Ishikawa (cell line): ENCODE measurements at regions not wholly inside any gene's neighbourhood (a gene's known extent, or its start where the extent isn't known, plus 50 kb on each side); places are given as distances from the start of the nearest gene placed in this dataset.

ENCODE experiments used
- CEBPB ChIP-seq: IDR thresholded peaks from 2 replicates; pipeline ENCODE4 v1.6.1; 2012
- CREB1 ChIP-seq: IDR thresholded peaks from 2 replicates; pipeline ENCODE4 v1.6.1; 2012; ENCODE audit warnings: low read depth
- EGR1 ChIP-seq: IDR thresholded peaks from 2 replicates; pipeline ENCODE4 v1.6.1; 2012
- EP300 ChIP-seq: IDR thresholded peaks from 2 replicates; pipeline ENCODE4 v1.6.1; 2012; ENCODE audit warnings: borderline replicate concordance
- FOXM1 ChIP-seq: IDR thresholded peaks from 2 replicates; pipeline ENCODE4 v1.6.1; 2012; ENCODE audit warnings: low read depth, borderline replicate concordance
- MAX ChIP-seq: IDR thresholded peaks from 2 replicates; pipeline ENCODE4 v1.6.1; 2012
- NFIC ChIP-seq: IDR thresholded peaks from 2 replicates; pipeline ENCODE4 v1.6.1; 2012
- RAD21 ChIP-seq: IDR thresholded peaks from 2 replicates; pipeline ENCODE4 v1.6.1; 2012; ENCODE audit warnings: low read depth
- REST ChIP-seq: IDR thresholded peaks from 2 replicates; pipeline ENCODE4 v1.6.1; 2012; ENCODE audit warnings: low read depth, mild to moderate bottlenecking
- TAF1 ChIP-seq: IDR thresholded peaks from 2 replicates; pipeline ENCODE4 v1.6.1; 2012; ENCODE audit warnings: low read depth, mild to moderate bottlenecking
- TCF12 ChIP-seq: IDR thresholded peaks from 2 replicates; pipeline ENCODE4 v1.6.1; 2012; ENCODE audit warnings: low read depth
- TEAD4 ChIP-seq: IDR thresholded peaks from 2 replicates; pipeline ENCODE4 v1.6.1; 2012
- USF1 ChIP-seq: IDR thresholded peaks from 2 replicates; pipeline ENCODE4 v1.6.1; 2012
- YY1 ChIP-seq: IDR thresholded peaks from 2 replicates; pipeline ENCODE4 v1.6.1; 2012; ENCODE audit warnings: low read depth
- ZBTB7A ChIP-seq: IDR thresholded peaks from 2 replicates; pipeline ENCODE4 v1.6.1; 2012; ENCODE audit warnings: low read depth

- TF ChIP-seq TAF1 (no peak), EP300 (no peak)
Observed at GRCh38 chr7:67764289-67764688, 767.7 kb downstream of the TYW1 start.

- TF ChIP-seq CEBPB (no peak), FOXM1 (no peak), TCF12 (no peak), REST (no peak)
Observed at GRCh38 chr7:67765481-67766175, 769.0 kb downstream of the TYW1 start.

DNA sequence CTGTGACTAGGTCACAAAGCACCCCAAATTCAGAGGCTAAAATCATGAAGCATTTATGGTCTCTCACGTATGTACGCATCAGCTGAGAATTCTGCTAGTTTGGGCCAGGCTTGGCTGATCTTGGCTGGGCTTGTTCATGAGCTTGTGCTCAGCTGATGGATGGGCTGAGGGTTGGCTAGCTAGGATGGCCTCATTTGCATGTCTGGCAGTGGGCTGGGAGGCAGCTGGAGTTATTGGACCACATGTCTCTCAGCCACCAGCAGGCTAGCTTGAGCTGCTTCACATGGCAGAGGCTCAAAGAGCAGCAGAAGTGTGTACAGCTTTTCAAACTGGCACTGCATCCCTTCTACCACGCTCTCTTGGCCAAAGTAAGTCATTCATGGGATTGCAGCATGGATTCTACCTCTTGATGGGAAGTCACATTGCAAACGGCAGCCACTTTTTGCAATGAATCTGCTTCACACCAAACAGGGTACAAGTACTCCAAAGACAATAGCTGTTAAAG lies 770.3 kb downstream of the TYW1 start:
- no peak for TF ChIP-seq TAF1
- no peak for TF ChIP-seq EP300
- TF ChIP-seq CREB1 = no peak
- no peak for TF ChIP-seq CEBPB
- TF ChIP-seq TCF12 = no peak
- no peak for TF ChIP-seq TEAD4
- no peak for TF ChIP-seq YY1
- no peak for TF ChIP-seq MAX
- no peak for TF ChIP-seq RAD21
- no peak for TF ChIP-seq ZBTB7A
- no peak for TF ChIP-seq EGR1
- TF ChIP-seq NFIC = no peak
- no peak for TF ChIP-seq REST
- TF ChIP-seq FOXM1 = no peak
- TF ChIP-seq USF1 = no peak

DNA sequence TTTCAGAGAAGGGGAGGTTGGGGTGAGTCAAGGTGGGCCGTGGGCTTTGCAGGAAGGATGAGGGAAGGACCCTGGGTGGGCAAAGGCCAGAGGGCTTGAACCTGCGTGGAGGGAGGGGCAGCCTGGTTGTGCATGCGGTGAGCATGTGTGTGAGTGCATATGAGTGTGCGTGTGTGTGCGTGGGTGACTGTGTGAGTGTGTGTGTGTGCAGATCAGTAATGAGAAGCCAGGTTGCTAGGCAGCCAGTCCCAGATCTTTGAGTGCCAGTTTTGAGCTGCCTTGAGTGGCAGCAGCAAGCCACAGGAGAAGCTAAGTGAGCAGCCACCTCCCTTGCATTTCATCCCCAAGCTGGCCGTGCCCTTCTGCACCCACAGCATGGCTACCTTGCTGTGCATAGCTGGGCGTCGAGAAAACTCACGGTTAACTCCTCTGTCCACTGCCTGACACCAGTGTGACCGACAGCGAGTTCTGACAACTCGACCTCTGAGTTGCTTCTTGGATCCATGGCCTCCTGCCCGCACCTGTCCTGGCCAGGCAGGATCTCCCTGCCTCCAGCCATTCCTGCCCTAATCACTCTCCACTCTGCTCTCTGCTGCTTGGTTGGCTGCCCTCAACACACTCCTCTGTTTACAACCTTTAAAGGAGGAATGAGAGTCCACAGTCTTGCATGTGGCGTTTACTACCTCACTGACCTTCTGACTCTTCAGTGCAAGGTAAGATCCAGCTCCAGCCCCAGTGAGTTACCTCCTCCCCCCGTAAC lies 775.4 kb downstream of the TYW1 start:
- TF ChIP-seq REST (no peak), TAF1 (no peak), EP300 (no peak)

GRCh38 chr7:67773081-67773480 lies 776.4 kb downstream of the TYW1 start:
- TF ChIP-seq ZBTB7A (no peak), NFIC (no peak), YY1 (no peak), TAF1 (no peak), FOXM1 (no peak), EGR1 (no peak), CEBPB (no peak), USF1 (no peak), MAX (no peak), RAD21 (no peak), CREB1 (no peak), EP300 (no peak), TCF12 (no peak), TEAD4 (no peak), REST (no peak)
